HCEC 1CT (cell line): ENCODE measurements at regions not wholly inside any gene's neighbourhood (a gene's known extent, or its start where the extent isn't known, plus 50 kb on each side); places are given as distances from the start of the nearest gene placed in this dataset.

Experiments
- DNase-seq: peaks from one replicate; pipeline ENCODE4 v3.0.0-alpha.2; 2017

DNA sequence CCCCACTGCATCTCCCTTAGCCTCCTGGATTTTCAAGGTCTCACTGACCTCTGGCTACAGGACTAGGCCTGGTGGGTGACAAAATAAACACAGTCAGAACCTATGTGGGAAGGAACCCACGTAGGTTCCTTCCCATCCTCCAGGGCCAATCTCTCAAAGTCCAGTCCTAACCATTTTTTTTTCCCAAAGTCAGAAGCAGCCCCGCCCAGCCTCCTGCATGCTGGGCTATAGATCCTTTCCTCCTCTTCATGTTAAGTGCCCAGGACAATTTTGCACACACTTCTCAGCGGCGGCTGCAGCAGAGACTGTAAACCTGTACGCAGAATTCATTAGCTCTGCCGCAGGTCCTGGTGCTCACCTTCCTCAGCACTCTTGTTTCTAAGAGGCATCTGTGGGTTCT, 285.8 kb downstream of the NPIPA8 start:
- DNase-seq, result no peak

DNA sequence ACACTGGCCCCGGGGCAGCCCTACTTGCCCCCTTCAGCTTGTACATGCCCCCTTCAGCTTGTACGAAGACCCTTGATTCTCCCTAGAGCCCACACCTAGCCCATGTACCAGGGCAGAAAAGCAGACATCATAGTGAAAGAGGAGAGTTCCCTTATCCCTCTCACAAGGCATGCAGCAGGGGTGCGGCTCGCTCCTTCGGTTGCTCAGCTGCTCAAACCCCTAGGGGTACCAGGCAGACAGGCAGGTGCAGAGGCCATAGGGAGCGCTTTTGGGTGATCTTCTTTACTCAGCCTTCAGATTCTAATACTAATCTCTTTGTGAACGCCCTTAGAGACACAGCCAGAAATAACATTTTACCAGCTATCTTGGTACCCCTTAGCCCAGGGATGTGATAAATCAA, 286.3 kb downstream of the NPIPA8 start:
- DNase-seq, result no peak

DNA sequence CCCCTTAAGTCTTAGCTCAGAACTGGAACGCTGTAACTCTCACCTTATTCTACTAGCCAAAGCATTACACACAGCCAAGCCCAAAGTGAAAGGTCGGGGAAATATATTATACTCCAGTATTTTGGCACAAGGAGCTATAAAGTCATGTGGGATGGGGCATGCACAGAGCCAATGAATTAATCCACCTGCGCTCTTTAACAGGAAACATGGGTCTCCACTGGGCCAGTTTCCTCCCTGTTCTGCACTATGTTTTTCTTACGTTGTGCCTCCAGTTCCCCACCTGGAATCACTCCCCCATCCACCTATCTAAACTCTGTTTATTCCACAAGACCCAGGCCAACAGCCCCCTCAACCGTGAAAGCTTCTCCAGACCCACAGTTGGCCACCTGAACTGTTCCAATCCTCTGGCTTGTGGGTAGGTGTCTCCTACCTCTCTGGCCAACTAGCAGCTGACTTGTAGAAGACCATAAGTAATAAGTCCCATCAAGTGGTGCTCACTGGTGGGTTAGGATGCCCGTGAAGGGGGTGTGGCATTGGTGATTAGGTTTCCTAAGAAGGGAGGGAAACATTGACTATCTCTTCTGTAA, 286.9 kb downstream of the NPIPA8 start:
- DNase-seq, result no peak

DNA sequence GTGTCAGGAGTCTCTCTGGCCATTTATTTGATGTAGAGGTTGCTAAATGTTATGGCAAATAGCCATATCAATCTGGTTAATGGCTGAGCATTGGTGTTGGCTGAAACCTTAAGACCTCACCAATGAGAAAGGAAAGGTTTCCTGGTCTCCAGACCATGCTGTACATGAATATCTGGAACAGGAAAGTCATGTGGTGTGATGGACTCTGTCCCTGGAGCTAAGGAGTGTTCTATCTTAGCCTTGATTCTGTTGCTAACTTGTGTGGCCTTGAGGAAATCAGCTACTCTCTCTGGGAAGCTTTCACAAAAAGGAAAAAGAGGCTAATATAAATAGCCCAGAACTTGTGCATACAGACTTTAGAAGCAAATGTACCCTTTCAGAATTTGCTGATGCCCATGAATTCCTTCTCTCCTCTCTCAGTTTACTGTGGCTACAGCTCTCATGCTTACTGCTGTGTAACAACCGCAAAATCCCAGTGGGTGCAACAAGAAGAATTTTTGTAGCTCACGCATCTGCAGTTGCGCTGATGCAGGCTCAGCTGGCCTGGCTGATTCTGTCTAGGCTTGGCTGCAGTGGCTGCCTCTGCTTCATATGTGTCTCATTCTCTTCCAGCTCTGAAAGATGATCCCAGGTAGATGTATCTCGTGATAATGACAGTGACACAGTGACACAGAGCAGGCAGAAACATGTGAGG, 287.5 kb downstream of the NPIPA8 start:
- no peak for DNase-seq

DNA sequence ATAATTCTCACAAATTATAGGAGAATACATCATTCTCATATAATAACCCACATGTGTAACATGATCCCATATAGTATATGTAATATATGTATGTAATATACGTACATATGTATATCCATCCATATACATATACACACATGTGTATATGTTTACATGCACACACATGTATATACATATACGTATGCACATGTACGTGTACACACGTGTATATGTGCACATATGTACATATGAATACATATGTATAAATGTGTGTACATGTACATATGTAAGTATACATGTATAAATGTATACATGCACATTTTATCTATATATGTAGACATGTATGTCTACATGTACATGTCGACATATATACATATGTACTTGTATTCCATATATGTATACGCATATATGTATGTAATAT, 288.8 kb downstream of the NPIPA8 start:
- DNase-seq, result no peak

- no peak for DNase-seq
Observed at GRCh38 chr16:18045356-18045755, 291.2 kb downstream of the NPIPA8 start.

DNA sequence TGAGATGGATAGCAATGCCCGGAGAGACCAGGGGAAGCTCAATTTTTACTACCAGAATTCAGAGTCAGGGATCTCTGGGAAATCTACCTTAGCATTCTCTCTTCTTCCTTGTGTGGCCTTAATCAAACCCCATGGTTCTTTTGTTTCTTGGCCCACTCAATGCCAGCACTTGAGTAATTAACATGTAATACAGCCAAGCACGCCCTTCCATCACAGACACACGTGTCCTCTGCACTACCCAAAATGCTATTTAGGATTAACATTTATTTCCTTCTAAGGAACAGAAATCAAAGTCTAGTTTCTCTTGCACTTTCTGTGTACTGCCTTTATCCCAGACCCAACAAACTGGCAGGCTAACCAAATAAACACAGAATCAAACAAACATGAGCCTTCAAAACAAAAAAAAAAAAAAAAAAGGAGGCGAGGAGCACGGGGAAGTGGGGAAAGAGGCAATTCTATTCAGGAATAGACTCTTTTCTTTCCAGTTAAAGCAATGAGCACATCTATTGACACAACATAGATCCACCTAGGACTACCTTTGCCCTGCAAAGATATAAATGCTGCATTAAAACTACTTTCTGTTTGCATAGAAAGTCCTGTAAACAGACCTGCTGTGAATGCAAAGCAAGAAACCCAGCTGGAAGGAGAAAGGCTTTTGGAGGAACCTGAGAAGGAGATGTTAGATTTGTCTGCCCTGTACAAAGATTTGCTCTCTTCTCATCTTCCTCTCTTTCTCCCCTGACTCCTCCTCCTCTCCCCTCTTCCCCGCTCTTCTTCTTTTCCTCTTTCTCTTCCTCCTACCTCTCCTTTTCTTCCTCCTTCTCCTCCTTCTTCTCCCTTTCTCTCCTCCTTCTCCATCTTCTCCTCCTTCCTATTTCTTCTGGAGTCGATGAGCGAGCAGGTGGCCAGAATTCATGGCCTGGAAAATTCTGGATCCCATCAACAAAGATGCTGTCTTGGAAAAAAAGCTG, 294.4 kb downstream of the NPIPA8 start:
- DNase-seq, result no peak

DNA sequence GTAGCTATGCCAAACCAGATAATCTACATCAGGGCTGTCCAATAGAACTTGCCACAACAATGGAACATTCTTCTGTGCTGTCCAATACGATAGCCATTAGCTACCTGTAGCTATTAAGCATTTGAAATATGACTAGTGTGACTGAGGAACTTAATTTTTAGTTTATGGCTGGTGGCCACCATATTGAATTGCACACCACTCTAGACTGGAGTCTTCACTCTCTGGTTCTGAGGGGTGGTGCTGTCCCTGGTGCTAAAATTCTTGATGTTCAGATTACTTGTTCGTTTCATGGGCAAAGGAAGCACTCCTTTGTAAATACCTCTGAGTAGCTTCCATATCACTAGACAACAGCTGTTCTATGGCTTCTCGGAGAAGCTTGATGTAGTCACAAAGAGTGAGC, 296.6 kb downstream of the NPIPA8 start:
- DNase-seq, result no peak

- DNase-seq, result no peak
Observed at GRCh38 chr16:18037051-18037450, 299.5 kb downstream of the NPIPA8 start.

GRCh38 chr16:18024611-18025010, 311.9 kb downstream of the NPIPA8 start:
- DNase-seq, result no peak

DNA sequence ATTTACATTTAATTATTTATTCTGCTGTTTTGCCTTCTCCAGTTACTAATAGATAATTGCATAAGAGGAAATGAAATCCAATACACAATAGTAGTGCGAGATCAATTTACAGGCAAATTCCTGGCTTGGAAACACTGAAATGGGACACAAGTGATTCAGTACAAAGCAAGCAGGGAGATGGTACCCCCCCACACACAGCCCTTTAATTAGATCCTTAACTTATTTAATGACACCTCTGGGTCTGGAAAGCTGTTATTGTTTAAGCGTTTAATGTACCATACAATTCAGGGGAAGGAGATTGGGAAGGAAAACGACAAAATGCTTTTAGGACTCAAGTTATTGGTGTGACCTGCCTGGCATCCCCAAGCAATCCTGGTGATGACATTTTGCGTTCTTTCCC, 318.2 kb downstream of the NPIPA8 start:
- DNase-seq, result no peak

DNA sequence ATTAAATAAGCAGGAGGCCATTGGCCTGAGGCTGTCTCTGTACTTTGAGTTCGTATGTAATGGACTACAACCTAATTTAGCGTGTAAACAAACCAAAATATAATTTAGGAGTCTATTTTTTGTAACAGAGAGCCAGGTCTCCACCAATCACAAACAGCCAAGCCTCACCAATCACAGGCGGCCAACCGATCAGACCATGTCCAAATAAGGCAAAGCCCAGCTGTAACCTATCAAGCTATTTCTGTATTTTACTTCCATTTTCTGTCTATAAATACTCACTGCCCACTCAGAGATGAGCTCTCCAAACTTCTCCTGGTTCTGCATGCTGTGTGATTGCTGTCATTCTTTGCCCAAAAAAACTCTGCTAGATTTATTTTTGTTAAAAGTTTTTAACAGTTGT, 322.7 kb downstream of the NPIPA8 start:
- DNase-seq, result no peak

DNA sequence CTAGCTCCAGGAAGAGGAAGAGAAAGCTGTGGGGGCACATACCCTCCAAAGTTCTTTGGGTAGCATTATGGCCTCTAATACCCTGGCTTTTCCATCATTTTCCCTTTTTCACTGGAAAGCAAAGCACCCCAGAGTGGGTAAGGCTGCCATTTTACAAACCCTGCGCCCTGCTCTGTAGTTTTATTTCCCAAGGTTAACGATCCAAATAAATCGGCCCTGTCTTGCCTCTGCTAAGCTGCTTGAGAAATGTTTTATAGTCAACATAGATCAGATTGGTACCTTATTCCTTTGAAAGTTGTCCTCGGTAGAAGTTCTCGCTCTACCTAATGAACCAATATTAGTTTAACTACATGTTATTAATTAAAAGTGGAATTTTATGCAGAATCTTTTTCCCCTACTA, 328.2 kb downstream of the NPIPA8 start:
- no peak for DNase-seq

DNA sequence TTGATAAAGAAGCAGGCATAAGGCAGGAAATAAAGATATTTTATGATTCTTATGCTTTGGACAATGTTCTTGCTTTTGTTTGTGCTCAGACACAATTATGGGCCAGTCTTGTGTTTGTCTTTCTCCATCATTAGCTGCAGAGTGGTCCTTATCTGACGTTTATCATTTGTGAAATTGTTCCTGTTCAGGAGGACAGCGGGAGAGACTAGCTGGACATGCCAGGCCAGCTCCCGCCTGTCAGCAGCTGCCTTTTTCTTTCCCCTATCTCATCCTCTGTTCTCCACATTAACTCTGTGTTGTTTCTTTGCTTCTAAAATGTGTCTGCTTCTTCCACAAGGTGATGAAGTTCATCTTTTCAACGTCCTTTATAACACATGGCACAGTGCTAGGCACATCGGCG, 333.5 kb downstream of the NPIPA8 start:
- DNase-seq, result no peak

DNA sequence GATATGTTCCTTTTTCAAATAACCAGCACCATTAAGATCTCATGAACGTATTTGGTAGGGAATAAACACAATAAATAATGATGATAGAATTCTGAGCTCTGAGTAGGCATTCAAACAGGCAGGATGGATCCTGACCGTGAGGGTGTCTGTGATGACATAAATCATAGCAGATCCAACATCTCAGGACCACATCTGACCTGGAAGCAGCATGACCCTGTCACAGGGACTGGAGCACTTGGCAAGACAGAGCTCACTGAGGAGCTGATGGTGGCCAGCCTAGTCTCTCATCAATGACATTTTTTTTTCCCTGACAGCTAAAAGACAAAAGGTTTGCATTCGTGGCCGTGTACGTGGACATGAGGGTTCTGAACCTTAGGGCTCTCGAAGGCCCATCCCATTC, 337.5 kb downstream of the NPIPA8 start:
- DNase-seq, result no peak

- no peak for DNase-seq
Observed at GRCh38 chr16:17998550-17998949, 338.0 kb downstream of the NPIPA8 start.

GRCh38 chr16:17994027-17994426, 342.5 kb downstream of the NPIPA8 start:
- DNase-seq, result no peak

- no peak for DNase-seq
Observed at GRCh38 chr16:17992416-17992815, 344.1 kb downstream of the NPIPA8 start.

GRCh38 chr16:17989255-17989654, 347.3 kb downstream of the NPIPA8 start:
- no peak for DNase-seq

- DNase-seq, result no peak
Observed at GRCh38 chr16:17988839-17989238, 347.7 kb downstream of the NPIPA8 start.

DNA sequence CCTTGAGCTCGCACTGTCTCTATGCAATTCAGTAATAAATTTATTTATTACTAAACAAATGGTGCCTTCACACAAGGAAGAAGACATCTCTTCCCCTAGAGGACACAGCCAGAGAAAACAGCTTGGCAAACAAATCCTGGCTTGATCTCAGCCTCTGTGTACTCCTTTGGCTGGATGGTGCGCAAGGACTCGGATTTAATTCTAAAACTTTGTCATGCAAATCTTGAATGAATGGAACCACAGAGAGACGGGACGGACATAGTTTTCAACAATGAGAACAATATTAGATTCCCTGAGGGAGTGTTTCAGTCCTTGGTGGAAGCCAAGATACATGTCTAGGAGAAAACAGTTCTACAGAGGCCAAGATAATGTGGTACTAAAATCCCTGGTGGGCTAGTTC, 349.5 kb downstream of the NPIPA8 start:
- DNase-seq, result no peak

- no peak for DNase-seq
Observed at GRCh38 chr16:17984810-17985209, 351.7 kb downstream of the NPIPA8 start.

- no peak for DNase-seq
Observed at GRCh38 chr16:17983847-17984639, 352.5 kb downstream of the NPIPA8 start.
